HL-60/S4 (cell line): ENCODE measurements at regions not wholly inside any gene's neighbourhood (a gene's known extent, or its start where the extent isn't known, plus 50 kb on each side); places are given as distances from the start of the nearest gene placed in this dataset.
"Not testable (repeated sequence)": the region's sequence is repeated elsewhere in the genome, so short reads cannot be mapped to it uniquely, and the experiment has no call there.

ENCODE experiments used
- in situ Hi-C: fragments of 300-500 bp; cut with MboI; formaldehyde crosslinking; loops from 2 replicates; pipeline ENCODE4 v1.14.3; 2022; ENCODE audit warnings: low sequenced_read_pairs

DNA sequence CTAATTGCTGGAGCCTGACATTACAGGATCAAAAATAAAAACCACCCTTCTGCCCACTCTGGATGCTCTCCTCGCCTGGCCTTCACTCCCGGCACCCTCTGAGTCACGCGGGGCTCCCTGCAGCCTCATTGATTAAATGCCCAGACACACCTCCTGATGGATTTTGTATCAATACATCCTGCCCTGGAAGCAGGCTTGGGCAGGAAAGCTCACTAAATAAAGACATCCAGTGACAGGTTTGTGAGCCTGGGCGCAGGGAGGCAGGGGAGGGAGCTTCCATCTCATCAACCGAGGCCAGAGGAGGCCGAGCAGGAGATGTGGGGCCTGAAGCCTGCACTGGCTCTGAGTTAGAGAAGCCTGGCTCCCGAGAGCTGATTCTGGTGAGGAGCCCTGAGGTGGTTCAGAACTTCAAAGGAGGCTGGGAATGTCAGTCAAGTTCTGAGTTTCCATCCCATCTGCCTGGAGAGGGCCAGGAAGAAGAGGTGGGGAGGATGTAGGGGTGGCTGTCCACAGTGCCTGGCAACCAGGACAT, 318.6 kb downstream of the ADGRD1 start:
- in situ Hi-C loops, result not testable (repeated sequence)

DNA sequence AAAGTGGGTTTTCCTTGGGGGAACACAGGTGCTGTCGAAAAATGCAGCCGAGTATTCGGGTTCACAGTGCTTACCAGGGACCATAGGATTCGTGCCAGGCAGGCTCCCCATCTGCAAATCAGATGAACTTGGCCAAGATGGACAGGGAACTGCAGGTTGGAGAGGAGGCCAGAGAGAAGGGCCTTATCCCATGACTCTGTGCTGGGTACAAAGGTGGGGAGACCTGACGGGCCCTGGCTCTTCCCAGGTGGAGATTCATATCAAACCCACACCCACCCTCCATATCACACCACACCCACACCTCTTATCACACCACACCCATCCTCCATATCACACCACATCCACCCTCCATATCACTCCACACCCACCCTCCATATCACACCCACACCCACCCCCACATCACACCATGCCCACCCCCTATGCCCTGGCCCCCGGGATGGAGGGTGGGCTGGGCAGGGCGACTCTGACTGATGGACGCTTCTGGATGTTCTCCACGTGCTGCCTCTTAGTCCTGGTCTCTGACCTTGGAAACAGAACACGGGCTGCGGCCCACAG, 319.7 kb downstream of the ADGRD1 start:
- in situ Hi-C loops, result no loop called here

DNA sequence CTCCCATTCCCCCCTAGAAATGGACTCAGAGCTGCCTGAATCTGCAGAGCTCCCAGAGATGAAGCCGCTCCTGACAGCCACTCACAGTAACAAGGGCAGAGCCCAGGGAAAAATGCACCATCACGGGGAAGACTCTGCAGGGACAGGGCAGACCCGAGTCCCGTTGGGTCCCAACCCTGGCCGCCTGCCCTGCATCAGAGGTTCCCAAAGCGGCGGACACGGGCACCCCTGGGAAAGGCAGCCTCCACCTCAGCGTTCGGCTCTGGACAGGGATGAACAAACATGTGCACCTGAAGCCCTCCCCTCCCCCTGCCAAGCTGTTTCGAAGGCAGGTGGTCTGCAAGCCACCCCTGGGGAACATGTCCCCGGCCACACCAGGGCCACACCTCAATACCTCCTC, 320.4 kb downstream of the ADGRD1 start:
- in situ Hi-C loops, result no loop called here

DNA sequence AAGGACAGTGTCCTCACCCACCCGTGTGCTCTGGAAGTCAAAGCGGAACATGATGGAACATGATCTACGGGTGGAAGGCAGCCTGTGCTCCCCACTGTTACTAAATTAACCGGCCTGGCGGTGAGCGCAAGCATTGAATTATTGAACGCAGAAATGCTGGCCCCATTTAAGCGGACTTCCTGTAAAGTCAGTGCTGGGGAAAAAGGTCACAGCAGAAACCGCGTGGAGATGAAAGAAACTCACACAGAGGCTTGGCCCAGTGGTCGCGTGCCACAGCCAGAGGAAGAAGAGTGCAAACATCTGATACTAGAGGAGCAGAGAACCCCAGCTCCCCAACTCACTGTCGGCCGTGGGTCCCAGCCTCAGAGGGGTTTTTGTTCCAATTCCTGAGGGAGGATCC, 321.2 kb downstream of the ADGRD1 start:
- in situ Hi-C loops, result no loop called here

DNA sequence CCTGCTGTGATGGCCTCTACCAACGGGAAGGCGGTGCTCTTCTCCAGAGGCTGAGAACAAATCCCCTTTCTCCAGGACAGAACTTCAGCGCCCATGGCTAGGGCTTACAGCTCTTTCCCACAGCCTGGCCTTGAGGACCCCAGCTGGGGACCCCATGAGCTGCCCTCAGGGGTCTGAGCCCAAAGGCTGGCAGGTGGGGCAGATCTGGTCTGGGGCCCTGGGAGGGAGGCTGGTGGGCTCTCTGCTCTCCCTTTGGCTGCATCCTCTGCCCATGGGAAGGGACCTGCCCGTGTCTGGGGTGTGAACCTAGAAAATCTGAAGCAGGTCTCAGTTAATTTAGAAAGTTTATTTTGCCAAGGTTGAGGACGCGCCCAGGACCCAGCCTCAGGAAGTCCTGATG, 322.1 kb downstream of the ADGRD1 start:
- in situ Hi-C loops, result no loop called here

DNA sequence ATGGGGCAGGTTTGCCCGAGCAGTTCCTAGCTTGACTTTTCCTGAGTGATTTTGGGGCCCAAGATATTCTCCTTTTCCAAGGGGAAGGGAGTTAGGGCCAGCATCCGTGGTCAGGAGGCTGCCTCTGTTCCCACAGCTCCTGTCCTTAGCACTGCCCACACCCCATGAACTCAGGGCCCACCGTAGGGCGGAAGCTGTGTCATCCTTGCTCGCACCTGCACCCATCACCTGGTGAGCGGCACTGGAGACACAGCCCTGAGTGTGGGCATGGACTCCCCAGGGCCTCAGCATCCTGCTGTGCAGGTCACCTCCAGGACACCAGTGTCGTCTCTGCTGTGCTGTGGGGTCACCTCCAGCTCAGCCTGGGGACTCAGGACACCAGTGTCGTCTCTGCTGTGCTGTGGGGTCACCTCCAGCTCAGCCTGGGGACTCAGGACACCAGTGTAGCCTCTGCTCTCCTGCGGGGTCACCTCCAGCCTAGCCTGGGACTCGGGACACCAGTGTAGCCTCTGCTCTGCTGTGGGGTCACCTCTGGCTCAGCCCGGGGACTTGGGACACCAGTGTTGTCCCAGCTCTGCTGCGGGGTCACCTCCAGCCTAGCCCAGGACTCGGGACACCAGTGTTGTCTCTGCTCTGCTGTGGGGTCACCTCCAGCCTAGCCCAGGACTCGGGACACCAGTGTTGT, 322.9 kb downstream of the ADGRD1 start:
- in situ Hi-C loops, result no loop called here

DNA sequence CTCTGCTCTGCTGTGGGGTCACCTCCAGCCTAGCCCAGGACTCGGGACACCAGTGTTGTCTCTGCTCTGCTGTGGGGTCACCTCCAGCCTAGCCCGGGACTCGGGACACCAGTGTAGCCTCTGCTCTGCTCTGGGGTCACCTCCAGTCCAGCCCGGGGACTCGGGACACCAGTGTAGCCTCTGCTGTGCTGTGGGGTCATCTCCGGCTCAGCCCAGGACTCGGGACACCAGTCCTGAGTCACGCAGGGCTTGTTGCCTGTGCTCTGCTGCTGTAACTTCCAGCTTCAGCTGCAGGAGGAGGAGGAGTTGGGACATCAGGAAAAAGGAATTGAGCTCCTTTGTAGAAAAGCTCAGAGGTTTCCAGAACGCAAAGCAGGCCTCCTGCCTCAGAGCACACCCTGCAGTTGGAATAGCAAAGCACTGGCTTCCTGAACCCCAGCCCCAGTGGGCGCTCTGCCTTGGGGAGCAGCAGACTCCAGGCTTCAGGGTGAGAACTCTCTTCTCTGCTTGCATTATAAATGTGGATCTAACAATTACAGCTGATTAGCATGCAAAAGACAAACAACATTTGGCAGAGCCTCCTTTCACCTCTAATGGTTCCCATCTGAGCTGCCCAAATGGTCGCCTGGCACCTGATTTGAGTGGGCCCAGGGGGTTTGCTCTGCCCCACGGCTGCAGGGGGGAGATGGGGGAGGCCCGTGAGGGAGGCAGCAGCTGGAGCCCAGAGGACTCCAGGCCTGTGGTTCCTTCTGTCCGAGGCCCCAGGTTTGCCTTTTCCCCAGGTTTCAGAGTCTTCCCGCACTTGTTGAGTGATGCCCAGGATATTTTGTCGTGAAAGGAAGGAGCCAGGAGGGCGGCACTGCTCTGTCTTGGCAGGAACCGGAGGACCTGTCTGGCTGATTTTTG, 323.7 kb downstream of the ADGRD1 start:
- in situ Hi-C loops, result not testable (repeated sequence)

DNA sequence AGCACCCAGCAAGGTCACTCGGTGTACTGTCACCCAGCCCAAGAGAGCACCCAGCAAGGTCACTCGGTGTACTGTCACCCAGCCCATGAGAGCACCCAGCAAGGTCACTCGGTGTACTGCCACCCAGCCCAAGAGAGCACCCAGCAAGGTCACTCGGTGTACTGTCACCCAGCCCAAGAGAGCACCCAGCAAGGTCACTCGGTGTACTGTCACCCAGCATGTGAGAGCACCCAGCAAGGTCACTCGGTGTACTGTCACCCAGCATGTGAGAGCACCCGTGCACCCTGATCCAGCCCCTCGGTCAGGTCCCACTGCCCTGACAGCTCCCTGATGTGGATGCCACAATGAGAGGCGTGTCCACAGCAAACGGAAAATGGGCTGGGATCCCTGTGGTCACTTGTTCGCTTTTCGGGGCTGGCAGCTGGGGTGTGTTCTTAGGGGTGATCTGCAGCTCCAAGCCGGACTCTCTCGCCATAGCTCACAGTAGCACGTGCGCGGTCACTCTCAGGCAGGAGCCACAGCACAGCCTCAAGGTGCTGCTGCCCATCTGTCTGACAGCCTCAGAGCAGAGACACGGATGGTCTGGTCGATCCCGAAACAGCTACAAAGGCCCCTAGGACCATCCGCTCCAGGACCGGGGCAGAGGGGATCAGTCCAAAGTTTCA, 324.9 kb downstream of the ADGRD1 start:
- in situ Hi-C loops, result not testable (repeated sequence)

DNA sequence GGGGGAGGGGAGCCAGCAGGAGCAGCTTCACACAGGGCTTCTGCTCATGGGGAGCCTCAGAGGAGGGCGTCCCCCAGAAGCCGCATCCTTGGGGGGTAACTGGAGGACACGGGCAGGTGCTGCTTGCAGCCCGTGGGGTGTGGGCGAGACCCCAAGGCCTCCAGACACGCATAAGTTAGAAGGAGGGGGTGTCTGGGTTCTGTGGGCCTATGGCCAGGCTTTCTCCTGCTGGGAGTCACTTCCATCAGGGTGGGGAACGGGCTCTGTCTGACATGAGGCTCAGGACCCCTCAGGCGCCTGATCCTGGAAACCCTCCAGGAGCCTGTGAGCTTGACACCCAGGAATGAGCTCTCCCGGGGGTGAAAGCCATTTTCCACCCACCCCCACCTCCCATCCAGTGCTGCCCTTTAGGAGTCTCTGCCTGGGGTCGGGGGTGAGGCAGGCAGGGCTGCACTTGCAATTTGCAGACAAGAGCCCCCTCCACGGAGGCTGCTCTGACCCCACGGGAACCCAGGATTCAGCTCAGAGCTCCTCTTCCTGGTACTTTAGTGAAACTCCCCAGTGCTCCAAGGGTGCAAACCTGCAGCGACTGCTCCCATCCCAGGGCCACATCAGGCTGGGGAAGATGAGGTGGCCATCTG, 325.7 kb downstream of the ADGRD1 start:
- in situ Hi-C loops, result no loop called here

DNA sequence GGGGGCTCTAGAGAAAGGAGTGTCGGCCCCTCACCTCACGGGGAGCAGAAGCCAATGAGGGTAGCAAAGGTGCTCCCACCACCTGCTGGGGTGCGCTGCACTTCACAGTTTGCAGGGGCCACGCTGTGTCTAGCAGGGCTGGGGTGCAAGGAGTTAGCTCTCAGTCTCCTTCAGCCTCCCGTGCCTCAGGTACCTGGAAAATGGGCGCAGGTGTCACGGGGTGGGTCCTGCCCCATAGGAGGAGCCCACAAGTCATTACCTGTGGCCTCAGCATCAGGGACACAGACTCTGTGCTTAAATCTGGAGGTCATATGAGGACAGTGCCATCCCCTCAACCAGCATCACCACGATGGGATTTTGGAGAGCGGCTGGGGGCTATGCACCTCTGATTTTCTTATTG, 326.7 kb downstream of the ADGRD1 start:
- in situ Hi-C loops, result no loop called here

DNA sequence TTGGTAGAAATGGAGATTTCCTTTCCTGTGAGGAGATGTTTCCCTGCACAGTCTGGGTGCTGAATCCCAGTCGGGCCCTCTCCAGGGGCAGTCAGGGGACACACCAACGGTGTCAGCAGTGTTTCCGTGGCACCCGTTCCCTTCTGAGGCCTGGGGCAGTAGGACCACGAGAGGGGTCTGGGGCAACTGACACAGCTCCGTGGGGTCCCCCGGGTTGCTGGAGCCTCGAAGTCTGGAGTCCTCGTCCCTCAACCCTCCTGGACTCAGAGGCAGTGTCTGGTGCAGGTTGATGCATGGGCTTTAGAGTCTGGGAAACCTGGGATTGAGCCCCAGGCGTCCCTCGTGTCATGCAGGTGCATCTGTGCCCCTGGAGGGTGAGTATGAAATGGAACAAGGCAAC, 327.3 kb downstream of the ADGRD1 start:
- in situ Hi-C loops, result no loop called here

DNA sequence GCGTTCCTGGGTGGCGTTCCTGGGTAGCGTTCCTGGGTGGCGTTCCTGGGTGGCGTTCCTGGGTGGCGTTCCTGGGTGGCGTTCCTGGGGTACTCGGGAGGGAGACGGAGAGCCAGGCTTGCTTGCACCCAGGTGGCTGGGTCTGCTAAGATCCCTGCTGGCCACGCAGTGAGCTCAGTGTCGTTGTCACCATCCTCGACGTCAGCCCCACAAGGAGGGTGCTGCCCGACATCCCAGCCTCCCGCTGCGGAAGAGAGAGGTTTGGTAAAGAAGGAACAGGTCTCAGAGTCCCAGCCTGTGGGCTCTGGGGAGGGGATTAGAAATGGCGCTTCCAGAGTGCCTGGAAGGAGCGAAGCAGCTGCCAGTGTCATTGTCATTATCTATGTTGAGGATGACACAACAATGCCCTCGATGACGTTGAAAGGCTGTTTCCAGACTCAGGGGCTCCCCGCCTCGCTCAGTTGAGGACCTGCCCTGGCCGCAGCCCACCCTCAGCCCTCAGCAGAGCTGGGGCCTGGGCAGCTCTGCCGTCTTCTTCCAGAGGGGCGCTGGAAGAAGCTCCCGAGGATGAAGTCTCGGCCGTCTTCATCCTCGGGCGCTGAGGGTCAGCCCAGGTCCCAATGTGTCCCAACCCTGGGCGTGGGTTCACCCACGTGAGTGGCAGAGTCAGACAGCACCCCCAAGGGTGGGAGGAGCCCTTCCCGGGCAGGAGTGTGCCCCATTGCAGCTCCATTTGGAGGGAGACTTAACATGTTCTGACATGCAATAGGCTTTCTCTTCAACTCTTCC, 328.8 kb downstream of the ADGRD1 start:
- in situ Hi-C loops, result no loop called here

DNA sequence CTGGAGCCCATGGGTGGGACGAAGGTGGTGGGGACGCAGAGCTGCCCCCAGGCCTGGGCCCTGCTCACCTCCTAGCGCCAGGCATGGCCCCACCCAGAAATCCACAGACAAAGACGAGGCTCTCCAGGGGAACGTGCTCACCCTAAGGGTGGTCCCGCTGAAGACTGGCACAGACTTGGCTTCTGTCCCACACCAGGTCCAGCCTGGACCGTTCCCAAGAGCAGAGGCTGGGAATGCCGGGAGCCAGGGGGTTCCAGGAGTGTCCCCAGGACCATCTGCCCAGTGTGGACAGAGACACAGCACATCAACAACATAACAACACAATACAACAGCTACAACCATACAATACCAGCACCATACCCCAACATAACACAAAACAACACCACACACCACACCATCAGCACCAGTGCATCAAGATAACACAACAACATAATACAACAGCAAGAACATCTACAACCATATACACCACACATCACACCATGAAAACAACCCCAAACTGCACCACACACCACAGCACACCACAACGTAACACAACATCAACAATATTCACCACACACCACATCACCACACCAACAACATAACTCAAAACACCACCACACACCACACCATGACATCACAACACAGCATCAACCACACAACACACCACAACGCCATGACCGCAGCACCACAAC, 329.6 kb downstream of the ADGRD1 start:
- in situ Hi-C loops, result no loop called here

DNA sequence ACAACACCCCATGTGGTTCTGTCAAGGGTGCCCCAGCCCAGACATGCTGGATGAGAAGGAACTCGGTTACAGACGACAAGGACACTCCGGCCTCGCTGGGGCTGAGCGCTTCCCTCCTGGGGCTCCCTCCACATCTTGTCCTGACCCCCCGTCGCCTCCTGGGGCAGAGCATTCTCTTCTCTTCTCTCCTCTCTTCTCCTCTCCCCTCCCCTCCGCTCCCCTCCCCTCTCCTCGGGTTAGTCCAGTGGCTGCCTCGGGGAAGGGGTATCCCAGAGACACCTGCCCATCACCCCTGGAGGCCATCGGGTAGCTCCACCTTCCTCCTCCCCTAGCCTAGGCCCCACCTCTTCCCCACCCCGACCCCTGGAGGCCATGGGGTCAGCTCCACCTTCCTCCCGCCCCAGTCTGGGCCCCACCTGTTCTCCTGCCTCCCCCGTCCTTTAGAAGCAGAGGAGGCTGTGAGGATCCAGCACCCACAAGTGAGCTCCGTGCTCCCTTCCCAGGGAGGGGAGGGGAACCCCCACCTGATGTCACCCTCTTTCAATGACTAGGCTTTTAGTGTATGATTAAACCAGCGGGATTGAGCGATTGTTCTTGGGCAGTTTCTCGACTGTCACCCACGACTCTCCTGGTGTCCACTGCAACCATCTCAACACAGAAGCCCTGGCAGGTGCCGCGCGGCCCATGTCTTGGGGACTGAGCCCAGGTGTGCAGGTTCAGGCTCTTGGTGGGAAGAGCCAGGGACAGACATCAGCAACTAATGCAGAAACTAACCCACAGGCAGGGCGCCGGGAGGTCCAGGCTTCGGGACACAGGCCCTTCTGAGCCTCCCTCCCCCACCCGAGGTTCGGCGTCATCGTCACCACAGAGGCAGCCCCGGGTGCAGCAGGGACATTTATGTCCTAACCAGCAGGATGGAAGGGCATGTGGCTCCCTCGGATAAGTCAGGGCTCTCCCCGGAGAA, 330.4 kb downstream of the ADGRD1 start:
- in situ Hi-C loops, result not testable (repeated sequence)

DNA sequence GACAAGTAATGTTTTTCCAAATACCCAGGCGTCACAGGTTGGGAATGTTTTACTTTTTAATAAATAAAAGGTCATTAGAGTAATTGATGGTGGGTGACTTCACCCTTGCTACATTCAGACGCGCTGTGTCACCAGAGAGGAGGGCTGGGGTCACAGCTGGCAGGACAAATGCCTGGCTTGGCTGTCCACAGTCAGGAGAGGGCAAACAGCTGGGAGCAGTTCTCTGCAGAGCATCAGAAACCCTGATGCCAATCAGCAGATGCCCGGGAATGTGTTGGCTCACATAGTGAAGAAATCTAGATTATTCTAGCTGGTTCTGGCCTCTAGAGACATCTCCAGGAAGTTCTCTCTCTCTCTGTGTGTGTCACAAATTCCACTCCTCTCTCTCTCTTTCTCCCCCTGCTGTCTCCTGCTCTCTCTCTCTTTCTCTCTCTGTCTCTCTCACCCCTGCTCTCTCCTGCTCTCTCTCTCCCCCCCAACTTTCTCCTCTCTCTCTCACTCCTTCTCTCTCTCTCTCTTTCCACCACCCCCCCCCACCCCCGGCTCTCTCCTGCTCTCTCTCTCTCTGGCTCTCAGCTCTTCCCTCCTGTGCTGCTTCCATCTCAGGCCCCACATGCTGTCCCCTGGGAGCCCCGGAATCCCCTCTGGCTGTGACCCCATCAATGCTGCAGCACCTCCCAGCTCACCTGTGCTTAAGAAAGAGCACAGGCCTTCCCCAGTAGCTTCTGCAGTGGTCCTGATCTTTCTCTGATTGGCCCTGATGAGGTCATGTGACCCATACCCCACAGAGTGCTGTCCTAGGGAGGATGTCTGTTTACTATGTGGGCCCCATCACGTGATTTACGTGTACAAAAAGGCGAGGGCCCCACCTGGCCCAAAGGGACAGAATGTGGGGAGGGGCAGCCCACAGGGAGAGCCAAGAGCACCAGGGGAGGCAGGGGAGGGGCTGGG, 331.5 kb downstream of the ADGRD1 start:
- in situ Hi-C loops, result not testable (repeated sequence)

DNA sequence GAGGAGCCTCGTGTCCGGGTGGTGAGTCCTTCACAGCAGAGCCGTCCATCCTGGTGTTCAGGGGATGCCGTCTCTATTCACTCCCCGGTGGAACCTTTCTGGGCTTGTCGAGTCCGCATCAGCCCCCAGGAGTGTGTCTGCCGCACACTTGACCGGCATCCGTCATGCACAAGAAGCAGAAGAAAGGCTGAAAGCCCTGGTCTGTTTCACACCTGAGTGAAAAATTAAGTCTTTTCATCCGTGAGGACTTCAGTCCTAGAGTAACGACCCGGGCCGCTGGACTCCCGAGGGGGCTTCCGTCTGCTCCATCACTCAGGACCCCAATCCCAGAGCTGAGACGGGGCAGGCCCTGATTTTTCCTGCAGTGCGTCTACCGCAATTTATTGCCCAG, 332.2 kb downstream of the ADGRD1 start:
- in situ Hi-C loops, result not testable (repeated sequence)

DNA sequence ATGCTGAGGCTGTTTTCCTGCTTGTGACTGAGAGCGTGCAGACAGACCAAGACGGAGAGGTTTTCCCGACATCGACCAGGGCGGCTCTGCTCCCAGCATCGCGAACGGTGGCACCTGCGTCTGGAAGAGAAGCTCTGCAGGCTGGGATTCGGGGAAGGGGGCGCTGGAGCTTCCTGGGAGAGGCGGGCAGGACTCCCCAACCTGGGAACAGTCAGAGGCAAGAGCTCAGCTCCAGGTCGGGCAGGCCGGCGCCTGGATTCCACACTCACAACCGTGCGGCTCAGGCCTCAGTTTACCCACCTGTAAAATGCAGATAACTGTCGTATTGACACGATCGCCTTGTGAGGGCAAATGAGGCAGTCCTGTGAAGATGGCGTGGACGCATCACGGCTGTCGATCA, 332.6 kb downstream of the ADGRD1 start:
- in situ Hi-C loops, result not testable (repeated sequence)
